Left ventricle myocardium superior (tissue), 1 donor: ENCODE measurements at regions not wholly inside any gene's neighbourhood (a gene's known extent, or its start where the extent isn't known, plus 50 kb on each side); places are given as distances from the start of the nearest gene placed in this dataset.

Experiments used
- ATAC-seq: fragments of 200-7000 bp; cut with Tn5 transposase; one replicate; pipeline ENCODE4 v1.9.1; 2020; ENCODE audit warnings: mild to moderate bottlenecking, moderate library complexity
- DNase-seq: peaks from one replicate; pipeline ENCODE4 v3.0.0-alpha.2; 2020
- intact Hi-C: fragments of 100-400 bp; cut with micrococcal nuclease; formaldehyde crosslinking; loops from one replicate; pipeline ENCODE4 v1.11.0; 2022
- donor health status: DM: no; HTN: yes; CAD: no; lungs with severe emphysema.

- DNase-seq (no peak), ATAC-seq (no peak)
- intact Hi-C loops, result no loop called here
Observed at GRCh38 chr13:106033659-106034058, 501.8 kb downstream of the EFNB2 start.

GRCh38 chr13:106032441-106032840, 503.0 kb downstream of the EFNB2 start:
- ATAC-seq (no peak), DNase-seq (no peak)
- intact Hi-C loops, result no loop called here

GRCh38 chr13:106029676-106030290, 505.7 kb downstream of the EFNB2 start:
- intact Hi-C loops, result no loop called here
- DNase-seq (no peak), ATAC-seq (no peak)

- ATAC-seq (no peak), DNase-seq (no peak)
- intact Hi-C loops, result no loop called here
Observed at GRCh38 chr13:106028911-106029310, 506.6 kb downstream of the EFNB2 start.

- intact Hi-C loops, result no loop called here
- DNase-seq (no peak), ATAC-seq (no peak)
Observed at GRCh38 chr13:106011600-106011999, 523.9 kb downstream of the EFNB2 start.

GRCh38 chr13:106010836-106011235, 524.6 kb downstream of the EFNB2 start:
- DNase-seq (no peak), ATAC-seq (no peak)
- intact Hi-C loops, result no loop called here

- intact Hi-C loops, result no loop called here
- no peak for DNase-seq
- no peak for ATAC-seq
Observed at GRCh38 chr13:106008540-106008939, 526.9 kb downstream of the EFNB2 start.

- intact Hi-C loops, result no loop called here
Observed at GRCh38 chr13:106007156-106007555, 528.3 kb downstream of the EFNB2 start.

GRCh38 chr13:106003651-106004050, 531.8 kb downstream of the EFNB2 start:
- ATAC-seq, result no peak
- intact Hi-C loops, result no loop called here
- DNase-seq, result no peak

More at GRCh38 chr13:106007156-106007555, 528.3 kb downstream of the EFNB2 start:
- ATAC-seq (no peak), DNase-seq (no peak)

GRCh38 chr13:106001443-106001842, 534.0 kb downstream of the EFNB2 start:
- no peak for ATAC-seq
- DNase-seq, result no peak
- intact Hi-C loops, result no loop called here

GRCh38 chr13:105997581-105998550, 537.6 kb downstream of the EFNB2 start:
- DNase-seq (no peak), ATAC-seq (no peak)
- intact Hi-C loops, result no loop called here

GRCh38 chr13:105996391-105997025, 539.0 kb downstream of the EFNB2 start:
- ATAC-seq (no peak), DNase-seq (no peak)
- intact Hi-C loops, result no loop called here

- ATAC-seq (no peak), DNase-seq (no peak)
- intact Hi-C loops, result no loop called here
Observed at GRCh38 chr13:105994340-105994739, 541.1 kb downstream of the EFNB2 start.

- ATAC-seq (peak; percentile 53), DNase-seq (no peak)
- intact Hi-C loops, result no loop called here
Observed at GRCh38 chr13:105991622-105992277, 543.7 kb downstream of the EFNB2 start.

GRCh38 chr13:105991131-105991530, 544.3 kb downstream of the EFNB2 start:
- intact Hi-C loops, result no loop called here
- ATAC-seq (no peak), DNase-seq (no peak)

GRCh38 chr13:105990256-105990958, 545.1 kb downstream of the EFNB2 start:
- ATAC-seq, result no peak
- no peak for DNase-seq
- intact Hi-C loops, result no loop called here

- DNase-seq, result no peak
- no peak for ATAC-seq
- intact Hi-C loops, result no loop called here
Observed at GRCh38 chr13:105984646-105985045, 550.8 kb downstream of the EFNB2 start.

GRCh38 chr13:105984236-105984635, 551.2 kb downstream of the EFNB2 start:
- ATAC-seq (no peak), DNase-seq (no peak)
- intact Hi-C loops, result no loop called here
